HepG2 (cell line): ENCODE measurements at regions not wholly inside any gene's neighbourhood (a gene's known extent, or its start where the extent isn't known, plus 50 kb on each side); places are given as distances from the start of the nearest gene placed in this dataset.
A peak's percentile ranks its signal among the peaks of the same experiment; 100 is the strongest.

ENCODE experiments used
- ATAC-seq: fragments of 200-7000 bp; cut with Tn5 transposase; 3 replicates; pipeline ENCODE4 v1.9.1; 2020; ENCODE audit warnings: mild to moderate bottlenecking, moderate library complexity
- BruUV-seq: library from RNA; stranded (reverse); fragments of 400-500 nt; replicated peaks from 2 replicates; lab custom pipeline; 2021; lab: Mats Ljungman, UMichigan
- CTCF ChIA-PET: fragments of 300-600 bp; formaldehyde crosslinking; extraction: SDS; loops from one replicate; lab custom pipeline; 2021; ENCODE audit warnings: low total read pairs, inconsistent platforms, low intra/inter-chr PET ratio; lab: Yijun Ruan, JAX
- POLR2A ChIA-PET: fragments of 350-600 bp; sonication (Branson Sonifier 250); formaldehyde crosslinking; loops from one replicate; lab custom pipeline; 2020; ENCODE audit warnings: antibody characterized with exemption, inconsistent platforms; lab: Yijun Ruan, JAX
- DNase-seq: peaks from one replicate; pipeline ENCODE4 v3.0.0-alpha.2; 2015; ENCODE audit warnings: low spot score
- FAIRE-seq: peaks from 3 replicates; lab custom pipeline; 2011; peaks lifted over from hg19 to GRCh38; lab: Jason Lieb, UNC
- H2AFZ ChIP-seq: one replicate; pipeline ENCODE4 v1.6.1; 2011; ENCODE audit warnings: low read length, inconsistent platforms
- H3K27ac ChIP-seq: fragments of 300-600 bp; 3 replicates; pipeline ENCODE4 v1.8.0; 2011; ENCODE audit warnings: mixed run types, mild to moderate bottlenecking, mixed read lengths, low read length, inconsistent platforms; ENCODE audit not compliant: insufficient read depth; ENCODE audit errors: extremely low read length
- H3K27me3 ChIP-seq, 2 experiments: fragments of 200-600 bp in 1 of 2; 2 replicates in 1 of 2; 3 replicates in 1 of 2; pipeline versions ENCODE4 v1.6.0 to v1.8.0; 2011; ENCODE audit warnings: low read length in 2 of 2, mild to moderate bottlenecking in 2 of 2, moderate library complexity in 2 of 2, inconsistent platforms in 1 of 2; ENCODE audit not compliant: insufficient read depth in 2 of 2, control insufficient read depth in 1 of 2
- H3K36me3 ChIP-seq, 2 experiments: fragments of 200-600 bp in 1 of 2; replicated peaks in 1 of 2; 2 replicates in 1 of 2; 3 replicates in 1 of 2; pipeline versions ENCODE4 v1.5.1 to v1.8.0; 2011; ENCODE audit warnings: low read length in 2 of 2, inconsistent platforms in 1 of 2; ENCODE audit not compliant: insufficient read depth in 2 of 2, control insufficient read depth in 1 of 2
- H3K4me1 ChIP-seq: 2 replicates; pipeline ENCODE4 v1.5.1; 2012; ENCODE audit warnings: low read length, inconsistent platforms; ENCODE audit not compliant: insufficient read depth
- H3K4me2 ChIP-seq: 2 replicates; pipeline ENCODE4 v1.6.0; 2011; ENCODE audit warnings: low read depth, low read length, inconsistent platforms
- H3K4me3 ChIP-seq, 3 experiments: fragments of 200-600 bp in 1 of 3; sonication (generic), shearing (Covaris generic) in 1 of 3; replicated peaks in 1 of 3; 2 replicates each; pipeline ENCODE4 v1.5.1; 2011 to 2016; ENCODE audit warnings: low read length in 3 of 3, inconsistent platforms in 2 of 3, low read depth in 2 of 3, mild to moderate bottlenecking in 2 of 3, control low read depth in 1 of 3, mixed read lengths in 1 of 3; ENCODE audit not compliant: insufficient read depth in 1 of 3
- H3K79me2 ChIP-seq: one replicate; pipeline ENCODE4 v1.6.1; 2011; ENCODE audit warnings: low read length, inconsistent platforms; ENCODE audit not compliant: insufficient read depth
- H3K9ac ChIP-seq: 2 replicates; pipeline ENCODE4 v1.6.0; 2011; ENCODE audit warnings: mild to moderate bottlenecking, low read depth, low read length, inconsistent platforms; ENCODE audit not compliant: insufficient read depth
- H3K9me3 ChIP-seq: 2 replicates; pipeline ENCODE4 v1.5.1; 2012; ENCODE audit warnings: mild to moderate bottlenecking, low read length
- H4K20me1 ChIP-seq: 2 replicates; pipeline ENCODE4 v1.6.0; 2011; ENCODE audit warnings: inconsistent platforms, mild to moderate bottlenecking, low read length, moderate library complexity; ENCODE audit not compliant: insufficient read depth
- CTCF ChIP-seq: sonication (generic); formaldehyde crosslinking; IDR thresholded peaks from 2 replicates; pipeline ENCODE4 v1.5.0; 2020; ENCODE audit warnings: mild to moderate bottlenecking, missing genetic modification reagents, moderate library complexity
- SMC3 ChIP-seq: IDR thresholded peaks from 2 replicates; pipeline ENCODE4 v1.6.1; 2011; ENCODE audit warnings: low read length, improper control_type of control experiment
- STAG1 ChIP-seq: sonication (generic); formaldehyde crosslinking; IDR thresholded peaks from 2 replicates; pipeline ENCODE4 v1.4.0; 2020; ENCODE audit warnings: missing genetic modification reagents
- ZNF589 ChIP-seq: sonication (generic); formaldehyde crosslinking; conservative IDR thresholded peaks from 2 replicates; pipeline ENCODE4 v1.8.0; 2022; ENCODE audit warnings: mild to moderate bottlenecking, moderate library complexity, missing genetic modification reagents
- WGBS: methylation state at CpG from one replicate; pipeline ENCODE4 v1.1.6; 2017; ENCODE audit warnings: low lambda C conversion rate; 5-methylcytosine and 5-hydroxymethylcytosine counted together
- in situ Hi-C: cut with HindIII; loops from 2 replicates; pipeline ENCODE4 v1.10.0; 2017; ENCODE audit warnings: low pct_unique_long_range_greater_than_20kb; ENCODE audit not compliant: extremely low pct_ligation_motif_present
- intact Hi-C: fragments of 100-400 bp; cut with micrococcal nuclease; formaldehyde crosslinking; loops from one replicate; pipeline ENCODE4 v1.10.0; 2022; ENCODE audit not compliant: unreplicated experiment
- TF ChIP-seq, protein P1 (sequence below): sonication (generic); formaldehyde crosslinking; IDR thresholded peaks from 2 replicates; pipeline ENCODE4 v1.4.0; 2020; ENCODE audit warnings: missing genetic modification reagents, borderline replicate concordance

DNA sequence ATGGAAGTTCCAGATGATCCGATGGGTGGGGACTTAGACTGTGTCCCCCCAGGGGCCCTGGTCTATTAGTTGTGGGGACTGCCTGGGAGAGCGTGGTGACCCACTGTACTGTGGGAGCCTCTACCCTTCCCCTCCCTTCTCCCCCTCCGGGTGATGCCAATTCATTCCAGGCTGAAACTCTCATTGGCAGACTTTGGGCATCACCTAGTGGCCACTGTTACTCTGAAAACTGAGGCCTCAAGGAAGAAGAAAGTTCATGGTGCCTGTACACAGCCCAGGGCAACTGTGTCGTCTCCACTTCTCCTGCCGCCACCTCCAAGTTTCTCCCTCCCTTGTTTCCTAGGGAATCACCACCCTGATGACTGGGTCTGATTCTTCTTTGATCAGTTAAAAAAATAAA lies 173.6 kb upstream of the ALG10B start:
- no peak overlapping the region for H3K4me2 ChIP-seq
- no peaks in the 10 kb centered on the region for H3K4me1 ChIP-seq
- peaks cover 14% of the 10 kb centered on the region; the same call in 1 of the 2 replicates for H3K9me3 ChIP-seq
- ATAC-seq, result peak; percentile 67
- no peak overlapping the region for H3K9ac ChIP-seq
- TF ChIP-seq ZNF589, result no peak
- TF ChIP-seq, protein P1, sequence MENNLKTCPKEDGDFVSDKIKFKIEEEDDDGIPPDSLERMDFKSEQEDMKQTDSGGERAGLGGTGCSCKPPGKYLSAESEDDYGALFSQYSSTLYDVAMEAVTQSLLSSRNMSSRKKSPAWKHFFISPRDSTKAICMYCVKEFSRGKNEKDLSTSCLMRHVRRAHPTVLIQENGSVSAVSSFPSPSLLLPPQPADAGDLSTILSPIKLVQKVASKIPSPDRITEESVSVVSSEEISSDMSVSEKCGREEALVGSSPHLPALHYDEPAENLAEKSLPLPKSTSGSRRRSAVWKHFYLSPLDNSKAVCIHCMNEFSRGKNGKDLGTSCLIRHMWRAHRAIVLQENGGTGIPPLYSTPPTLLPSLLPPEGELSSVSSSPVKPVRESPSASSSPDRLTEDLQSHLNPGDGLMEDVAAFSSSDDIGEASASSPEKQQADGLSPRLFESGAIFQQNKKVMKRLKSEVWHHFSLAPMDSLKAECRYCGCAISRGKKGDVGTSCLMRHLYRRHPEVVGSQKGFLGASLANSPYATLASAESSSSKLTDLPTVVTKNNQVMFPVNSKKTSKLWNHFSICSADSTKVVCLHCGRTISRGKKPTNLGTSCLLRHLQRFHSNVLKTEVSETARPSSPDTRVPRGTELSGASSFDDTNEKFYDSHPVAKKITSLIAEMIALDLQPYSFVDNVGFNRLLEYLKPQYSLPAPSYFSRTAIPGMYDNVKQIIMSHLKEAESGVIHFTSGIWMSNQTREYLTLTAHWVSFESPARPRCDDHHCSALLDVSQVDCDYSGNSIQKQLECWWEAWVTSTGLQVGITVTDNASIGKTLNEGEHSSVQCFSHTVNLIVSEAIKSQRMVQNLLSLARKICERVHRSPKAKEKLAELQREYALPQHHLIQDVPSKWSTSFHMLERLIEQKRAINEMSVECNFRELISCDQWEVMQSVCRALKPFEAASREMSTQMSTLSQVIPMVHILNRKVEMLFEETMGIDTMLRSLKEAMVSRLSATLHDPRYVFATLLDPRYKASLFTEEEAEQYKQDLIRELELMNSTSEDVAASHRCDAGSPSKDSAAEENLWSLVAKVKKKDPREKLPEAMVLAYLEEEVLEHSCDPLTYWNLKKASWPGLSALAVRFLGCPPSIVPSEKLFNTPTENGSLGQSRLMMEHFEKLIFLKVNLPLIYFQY (CRISPR knock-in tag), result no peak
- TF ChIP-seq SMC3, result peak; percentile 40
- TF ChIP-seq CTCF (CRISPR knock-in tag), result peak; percentile 50
- TF ChIP-seq STAG1 (CRISPR knock-in tag), result peak; percentile 66
- TF ChIP-seq, all 625 proteins: peak for 3
- in situ Hi-C loops (loop anchor here (10.0 to 25.0 kb wide), 2 partner anchors 172 to 769 kb away; partner anchors contain the start of genes ALG10B and CPNE8), intact Hi-C loops (loop anchor here (1.0 kb wide), 1 partner anchor 90 kb away; no protein-coding TSS in a partner anchor)
- ChIA-PET POLR2A (no interaction called here), CTCF (interaction anchor here (1.5 kb wide), 1 partner anchor 90 kb away, joined by 7 read pairs; no protein-coding TSS in a partner anchor)
- peak; percentile 15 for DNase-seq
- WGBS, result 61% methylated on average over 2 of the region's 5 CpGs
- FAIRE-seq, result peak; percentile 57
- no peaks in the 10 kb centered on the region for H3K27me3 ChIP-seq
- H3K4me3 ChIP-seq, result no peak overlapping the region
- no peak overlapping the region for H2AFZ ChIP-seq
- BruUV-seq, result no TSS peak
- no peaks in the 10 kb centered on the region for H4K20me1 ChIP-seq
- H3K36me3 ChIP-seq, result no peaks in the 10 kb centered on the region
- no peak overlapping the region for H3K27ac ChIP-seq
- H3K79me2 ChIP-seq, result no peaks in the 10 kb centered on the region
